WTC11 (cell line): ENCODE measurements at regions not wholly inside any gene's neighbourhood (a gene's known extent, or its start where the extent isn't known, plus 50 kb on each side); places are given as distances from the start of the nearest gene placed in this dataset.

Experiments used
- FOXP1 ChIP-seq: sonication (generic); formaldehyde crosslinking; IDR thresholded peaks from 2 replicates; pipeline ENCODE4 v1.8.0; 2022; ENCODE audit warnings: missing genetic modification reagents, mild to moderate bottlenecking, moderate library complexity, borderline replicate concordance
- KAT7 ChIP-seq: sonication (generic); formaldehyde crosslinking; IDR thresholded peaks from 2 replicates; pipeline ENCODE4 v1.8.1; 2023; ENCODE audit warnings: missing genetic modification reagents, mild to moderate bottlenecking, borderline replicate concordance
- NFATC4 ChIP-seq: fragments of 250-450 bp; sonication (Bioruptor Pico); IDR thresholded peaks from 2 replicates; pipeline ENCODE4 v1.9.0; 2021; ENCODE audit warnings: mild to moderate bottlenecking
- NR2C2 ChIP-seq: sonication (generic); formaldehyde crosslinking; IDR thresholded peaks from 2 replicates; pipeline ENCODE4 v1.8.0; 2022; ENCODE audit warnings: mild to moderate bottlenecking, missing genetic modification reagents
- TF ChIP-seq, protein P1 (sequence below): fragments of 200-600 bp; IDR thresholded peaks from 2 replicates; pipeline ENCODE4 v1.8.0; 2022; ENCODE audit warnings: antibody characterized with exemption
- TF ChIP-seq, protein P2 (sequence below): fragments of 250-450 bp; sonication (Bioruptor Pico); conservative IDR thresholded peaks from 2 replicates; pipeline ENCODE4 v1.9.0; 2021; ENCODE audit warnings: mild to moderate bottlenecking
- TF ChIP-seq, protein P3 (sequence below): fragments of 250-450 bp; sonication (Bioruptor Pico); IDR thresholded peaks from 2 replicates; pipeline ENCODE4 v1.9.0; 2021; ENCODE audit warnings: mild to moderate bottlenecking
- TF ChIP-seq, protein P4 (sequence below): sonication (generic); formaldehyde crosslinking; IDR thresholded peaks from 2 replicates; pipeline ENCODE4 v1.8.1; 2022; ENCODE audit warnings: low read depth, missing genetic modification reagents, borderline replicate concordance

DNA sequence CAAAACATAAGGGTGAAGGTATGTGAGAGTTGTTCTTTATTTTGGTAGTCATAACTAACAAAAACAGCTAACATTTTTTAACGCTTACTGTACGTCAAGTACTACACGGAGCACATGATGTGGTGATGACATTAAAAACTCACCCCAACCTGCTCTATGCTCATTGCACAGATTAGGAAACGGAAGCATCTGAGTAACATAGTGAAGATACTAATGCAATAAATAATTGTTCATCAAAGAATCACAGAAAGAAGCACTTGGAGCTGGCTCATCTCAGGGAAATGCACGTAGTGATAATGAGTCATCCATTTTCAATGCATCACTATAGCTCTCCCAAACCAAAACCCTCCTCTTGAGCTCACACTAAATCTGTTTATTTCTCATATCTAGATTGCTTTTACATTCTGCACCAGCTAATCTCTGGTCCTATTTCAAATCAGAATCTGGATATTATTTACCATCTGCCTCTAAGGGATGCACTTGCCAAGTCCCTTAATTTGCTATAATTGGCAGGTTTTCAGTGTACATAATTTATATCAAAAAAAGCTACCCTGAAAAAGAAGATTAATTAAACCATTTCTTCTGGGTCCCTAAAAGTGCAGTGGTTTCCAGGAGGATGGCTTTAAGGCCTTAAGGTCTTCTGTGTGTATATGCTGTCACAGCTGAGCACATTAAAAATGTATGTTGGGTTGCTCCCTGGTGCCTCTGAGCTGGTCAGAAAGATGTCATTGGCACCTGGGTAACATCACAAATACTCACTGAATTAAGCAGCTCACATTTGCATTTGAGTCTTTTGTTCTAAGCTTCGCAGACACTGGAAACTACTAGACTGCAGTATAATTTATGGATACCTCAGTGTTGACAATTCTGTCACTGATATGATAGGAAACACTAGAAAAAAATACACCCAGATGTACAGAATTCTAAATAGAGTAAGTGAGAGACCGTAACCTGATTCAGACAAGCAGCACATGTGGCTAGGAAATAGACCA, 677.4 kb upstream of the CITED2 start:
- TF ChIP-seq, protein P1, sequence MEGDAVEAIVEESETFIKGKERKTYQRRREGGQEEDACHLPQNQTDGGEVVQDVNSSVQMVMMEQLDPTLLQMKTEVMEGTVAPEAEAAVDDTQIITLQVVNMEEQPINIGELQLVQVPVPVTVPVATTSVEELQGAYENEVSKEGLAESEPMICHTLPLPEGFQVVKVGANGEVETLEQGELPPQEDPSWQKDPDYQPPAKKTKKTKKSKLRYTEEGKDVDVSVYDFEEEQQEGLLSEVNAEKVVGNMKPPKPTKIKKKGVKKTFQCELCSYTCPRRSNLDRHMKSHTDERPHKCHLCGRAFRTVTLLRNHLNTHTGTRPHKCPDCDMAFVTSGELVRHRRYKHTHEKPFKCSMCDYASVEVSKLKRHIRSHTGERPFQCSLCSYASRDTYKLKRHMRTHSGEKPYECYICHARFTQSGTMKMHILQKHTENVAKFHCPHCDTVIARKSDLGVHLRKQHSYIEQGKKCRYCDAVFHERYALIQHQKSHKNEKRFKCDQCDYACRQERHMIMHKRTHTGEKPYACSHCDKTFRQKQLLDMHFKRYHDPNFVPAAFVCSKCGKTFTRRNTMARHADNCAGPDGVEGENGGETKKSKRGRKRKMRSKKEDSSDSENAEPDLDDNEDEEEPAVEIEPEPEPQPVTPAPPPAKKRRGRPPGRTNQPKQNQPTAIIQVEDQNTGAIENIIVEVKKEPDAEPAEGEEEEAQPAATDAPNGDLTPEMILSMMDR: no peak
- TF ChIP-seq, protein P2, sequence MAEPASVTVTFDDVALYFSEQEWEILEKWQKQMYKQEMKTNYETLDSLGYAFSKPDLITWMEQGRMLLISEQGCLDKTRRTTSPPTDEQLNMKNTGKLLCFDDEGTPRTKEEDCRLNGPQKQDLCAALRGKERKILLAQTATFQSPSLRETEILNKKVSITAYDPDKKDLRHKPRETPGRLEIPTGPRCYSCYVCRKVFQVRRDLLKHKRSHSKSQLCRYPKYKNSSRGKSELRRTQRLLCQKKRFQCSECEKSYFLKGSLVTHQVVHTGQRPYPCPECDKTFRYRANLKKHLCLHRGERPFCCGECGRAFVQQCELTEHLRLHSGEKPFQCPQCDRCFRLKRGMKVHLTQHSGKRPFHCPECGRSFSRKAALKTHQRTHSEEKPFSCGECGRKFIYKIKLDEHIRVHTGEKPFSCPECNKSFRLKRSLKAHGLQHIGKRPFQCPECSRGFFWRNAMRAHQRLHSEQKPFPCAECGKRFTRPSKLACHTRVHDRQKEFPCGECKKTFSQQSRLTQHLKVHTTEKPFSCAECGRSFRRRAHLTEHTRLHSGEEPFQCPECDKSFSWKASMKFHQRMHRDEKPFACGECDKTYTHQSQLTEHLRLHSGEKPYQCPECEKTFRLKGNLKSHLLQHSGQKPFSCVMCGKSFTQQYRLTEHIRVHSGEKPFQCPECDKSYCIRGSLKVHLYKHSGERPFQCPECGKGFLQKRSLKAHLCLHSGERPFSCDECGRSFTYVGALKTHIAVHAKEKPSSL (CRISPR knock-in tag): no peak
- no peak for TF ChIP-seq KAT7 (CRISPR knock-in tag)
- TF ChIP-seq NR2C2: no peak
- TF ChIP-seq, protein P3, sequence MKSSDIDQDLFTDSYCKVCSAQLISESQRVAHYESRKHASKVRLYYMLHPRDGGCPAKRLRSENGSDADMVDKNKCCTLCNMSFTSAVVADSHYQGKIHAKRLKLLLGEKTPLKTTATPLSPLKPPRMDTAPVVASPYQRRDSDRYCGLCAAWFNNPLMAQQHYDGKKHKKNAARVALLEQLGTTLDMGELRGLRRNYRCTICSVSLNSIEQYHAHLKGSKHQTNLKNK (CRISPR knock-in tag): no peak
- TF ChIP-seq, protein P4, sequence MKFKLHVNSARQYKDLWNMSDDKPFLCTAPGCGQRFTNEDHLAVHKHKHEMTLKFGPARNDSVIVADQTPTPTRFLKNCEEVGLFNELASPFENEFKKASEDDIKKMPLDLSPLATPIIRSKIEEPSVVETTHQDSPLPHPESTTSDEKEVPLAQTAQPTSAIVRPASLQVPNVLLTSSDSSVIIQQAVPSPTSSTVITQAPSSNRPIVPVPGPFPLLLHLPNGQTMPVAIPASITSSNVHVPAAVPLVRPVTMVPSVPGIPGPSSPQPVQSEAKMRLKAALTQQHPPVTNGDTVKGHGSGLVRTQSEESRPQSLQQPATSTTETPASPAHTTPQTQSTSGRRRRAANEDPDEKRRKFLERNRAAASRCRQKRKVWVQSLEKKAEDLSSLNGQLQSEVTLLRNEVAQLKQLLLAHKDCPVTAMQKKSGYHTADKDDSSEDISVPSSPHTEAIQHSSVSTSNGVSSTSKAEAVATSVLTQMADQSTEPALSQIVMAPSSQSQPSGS: no peak
- TF ChIP-seq NFATC4: no peak
- no peak for TF ChIP-seq FOXP1 (CRISPR knock-in tag)
